WI38 (cell line): ENCODE measurements at regions not wholly inside any gene's neighbourhood (a gene's known extent, or its start where the extent isn't known, plus 50 kb on each side); places are given as distances from the start of the nearest gene placed in this dataset.

ENCODE experiments used
- H3K4me3 ChIP-seq: 2 replicates; pipeline ENCODE4 v1.5.1; 2011; ENCODE audit warnings: low read depth, mild to moderate bottlenecking, control low read depth, low read length
- TF ChIP-seq, protein P1 (sequence below): IDR thresholded peaks from 2 replicates; pipeline ENCODE4 v1.5.1; 2012; ENCODE audit warnings: low read depth, mild to moderate bottlenecking, control low read depth, low read length

DNA sequence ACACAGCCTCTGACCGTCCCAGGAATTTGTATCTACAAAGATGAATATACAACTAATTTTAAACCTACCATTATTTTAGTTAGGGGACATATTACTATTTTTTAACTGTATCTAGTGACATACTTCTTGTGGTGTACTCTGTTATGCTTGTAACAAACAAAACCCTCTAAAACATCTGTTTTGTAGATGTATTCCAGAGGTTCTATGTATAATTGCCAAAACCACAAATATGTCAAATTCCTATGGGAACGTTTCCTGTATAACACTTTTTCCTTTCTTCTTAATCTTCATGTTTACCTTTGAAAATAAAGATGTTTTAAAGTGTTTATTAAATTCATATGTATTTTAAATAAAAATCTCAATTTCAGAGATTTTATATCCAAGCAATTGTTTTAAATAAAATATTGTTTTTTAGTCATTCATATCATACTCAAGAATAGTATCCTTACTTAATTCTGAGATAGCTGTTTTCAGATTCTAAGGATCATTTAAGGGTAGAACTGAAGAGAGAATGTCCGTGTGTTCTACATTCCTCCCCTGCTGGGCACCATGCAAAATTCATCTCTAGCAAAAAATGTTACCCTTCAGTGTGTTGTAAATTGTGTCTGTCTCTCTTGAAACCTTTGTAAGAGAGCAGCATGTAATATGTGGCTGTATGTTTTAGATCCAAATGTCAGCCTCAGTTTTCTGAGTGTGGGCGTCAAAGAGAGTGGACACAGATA, 1327.7 kb downstream of the EFNB2 start:
- TF ChIP-seq, protein P1, sequence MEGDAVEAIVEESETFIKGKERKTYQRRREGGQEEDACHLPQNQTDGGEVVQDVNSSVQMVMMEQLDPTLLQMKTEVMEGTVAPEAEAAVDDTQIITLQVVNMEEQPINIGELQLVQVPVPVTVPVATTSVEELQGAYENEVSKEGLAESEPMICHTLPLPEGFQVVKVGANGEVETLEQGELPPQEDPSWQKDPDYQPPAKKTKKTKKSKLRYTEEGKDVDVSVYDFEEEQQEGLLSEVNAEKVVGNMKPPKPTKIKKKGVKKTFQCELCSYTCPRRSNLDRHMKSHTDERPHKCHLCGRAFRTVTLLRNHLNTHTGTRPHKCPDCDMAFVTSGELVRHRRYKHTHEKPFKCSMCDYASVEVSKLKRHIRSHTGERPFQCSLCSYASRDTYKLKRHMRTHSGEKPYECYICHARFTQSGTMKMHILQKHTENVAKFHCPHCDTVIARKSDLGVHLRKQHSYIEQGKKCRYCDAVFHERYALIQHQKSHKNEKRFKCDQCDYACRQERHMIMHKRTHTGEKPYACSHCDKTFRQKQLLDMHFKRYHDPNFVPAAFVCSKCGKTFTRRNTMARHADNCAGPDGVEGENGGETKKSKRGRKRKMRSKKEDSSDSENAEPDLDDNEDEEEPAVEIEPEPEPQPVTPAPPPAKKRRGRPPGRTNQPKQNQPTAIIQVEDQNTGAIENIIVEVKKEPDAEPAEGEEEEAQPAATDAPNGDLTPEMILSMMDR: no peak
- no peak overlapping the region for H3K4me3 ChIP-seq

DNA sequence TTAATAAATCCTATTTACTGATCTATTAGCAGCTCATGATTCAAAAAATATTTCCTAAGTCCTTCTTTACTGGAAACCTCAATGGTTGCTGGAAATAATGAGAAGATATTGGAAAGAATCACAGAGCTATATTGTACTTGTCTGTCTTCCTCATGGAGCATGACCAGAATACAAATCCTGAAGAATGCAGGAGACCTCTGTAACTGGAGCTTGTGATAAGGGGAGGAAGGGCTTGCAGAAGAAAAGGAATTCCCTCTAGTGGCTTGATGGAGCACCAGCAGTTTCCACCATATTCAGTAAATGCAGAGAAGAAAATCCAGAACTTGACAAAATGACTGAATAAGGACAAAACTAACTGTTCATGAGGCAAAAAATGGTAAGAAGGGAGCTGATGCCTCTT, 1333.1 kb downstream of the EFNB2 start:
- H3K4me3 ChIP-seq: no peak overlapping the region
- TF ChIP-seq, protein P1: peak; percentile 68

DNA sequence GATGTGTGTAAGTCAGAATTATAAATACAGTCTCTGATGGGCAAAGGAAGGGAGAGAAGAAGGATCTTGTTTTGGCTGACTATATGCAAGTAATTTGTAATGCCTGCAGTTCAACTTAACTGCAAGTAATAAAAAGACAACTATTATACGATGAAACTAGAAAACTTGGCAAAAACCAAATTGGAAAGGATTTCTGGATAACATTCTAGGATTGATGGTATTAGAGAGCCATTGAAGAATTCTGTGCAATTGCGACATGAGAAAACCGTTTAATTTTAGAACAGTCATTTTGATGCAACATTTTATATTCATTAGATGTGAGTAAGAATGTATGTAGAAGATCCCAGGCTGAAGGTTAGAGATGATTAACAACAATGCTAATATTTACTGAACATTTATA, 1334.1 kb downstream of the EFNB2 start:
- TF ChIP-seq, protein P1: no peak
- H3K4me3 ChIP-seq: no peak overlapping the region

DNA sequence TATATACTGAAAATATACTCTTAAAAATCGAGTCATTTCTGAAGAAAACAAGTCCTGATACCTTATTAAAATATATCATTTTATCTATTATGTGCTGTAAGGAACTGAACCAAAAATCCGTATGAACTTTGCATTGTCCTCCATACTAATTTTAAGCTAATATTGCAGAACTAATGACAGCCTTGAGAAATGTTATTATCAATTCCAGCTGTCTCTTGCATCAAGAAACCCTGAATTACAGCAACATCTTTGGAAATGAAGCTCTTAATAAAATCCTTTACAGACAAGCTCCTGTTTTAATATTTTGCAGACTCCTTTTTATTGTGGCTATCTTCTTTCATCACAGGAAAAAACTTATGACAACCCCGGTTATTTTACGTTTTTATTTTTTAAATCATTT, 1335.3 kb downstream of the EFNB2 start:
- H3K4me3 ChIP-seq: no peak overlapping the region
- TF ChIP-seq, protein P1: no peak

DNA sequence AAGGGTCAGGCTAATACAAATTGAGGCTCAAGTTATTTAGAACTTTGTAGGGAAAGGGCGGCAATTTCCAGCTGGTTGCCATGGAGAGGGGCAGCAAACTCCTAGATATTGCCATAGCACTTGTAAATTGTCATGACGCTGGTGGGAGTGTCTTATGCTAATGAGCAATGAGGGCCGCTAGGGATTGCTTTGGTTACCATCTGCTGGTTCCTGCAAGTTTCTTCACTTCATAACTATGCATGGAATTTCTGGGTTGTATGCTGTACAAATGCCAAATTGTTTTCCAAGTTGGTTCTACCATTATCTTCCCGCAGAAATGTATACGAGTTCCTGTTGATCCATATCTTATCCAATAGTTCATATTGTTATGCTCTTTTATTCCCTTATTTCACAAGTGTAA, 1339.4 kb downstream of the EFNB2 start:
- no peak overlapping the region for H3K4me3 ChIP-seq
- TF ChIP-seq, protein P1: no peak

DNA sequence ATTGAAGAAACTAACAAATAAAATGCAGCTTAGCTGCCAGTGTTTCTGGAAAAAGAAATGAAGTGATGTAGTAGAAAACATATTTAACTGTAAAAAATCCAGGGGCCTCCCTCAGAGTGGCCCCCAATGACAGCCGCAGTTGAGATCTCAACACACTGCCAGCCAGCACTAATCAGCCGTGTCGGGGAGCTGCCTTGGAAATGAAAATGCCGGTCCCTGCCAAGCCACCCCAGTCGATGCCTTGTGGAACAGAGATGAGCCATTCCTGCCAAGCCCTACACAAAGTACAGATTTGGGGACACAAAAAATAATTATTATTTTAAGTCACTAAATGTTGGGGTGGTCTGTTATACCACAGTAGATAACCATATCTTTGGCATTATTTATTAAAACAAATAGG, 1342.4 kb downstream of the EFNB2 start:
- no peak overlapping the region for H3K4me3 ChIP-seq
- TF ChIP-seq, protein P1: no peak

DNA sequence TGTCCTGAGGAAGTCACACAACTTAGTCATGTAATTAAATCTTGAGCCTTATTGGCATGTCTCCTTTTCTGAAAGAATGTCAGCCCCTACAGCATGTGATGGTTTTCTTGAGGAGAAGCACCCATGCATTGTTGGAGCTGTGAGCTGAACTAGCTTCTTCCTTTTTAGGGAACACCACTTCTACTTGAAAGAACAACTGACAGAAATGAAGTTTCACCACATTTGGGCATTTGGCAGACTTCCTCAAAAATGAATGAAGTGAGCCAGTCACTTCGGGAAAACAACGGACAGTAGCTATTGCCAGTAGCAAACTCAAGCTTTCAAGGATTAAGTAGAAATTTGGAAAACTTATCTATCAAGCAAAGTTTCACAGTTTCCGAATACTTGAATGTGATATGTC, 1351.3 kb downstream of the EFNB2 start:
- H3K4me3 ChIP-seq: no peak overlapping the region
- TF ChIP-seq, protein P1: no peak
